HG03280 (cell line): ENCODE measurements at regions not wholly inside any gene's neighbourhood (a gene's known extent, or its start where the extent isn't known, plus 50 kb on each side); places are given as distances from the start of the nearest gene placed in this dataset.
"Not testable (repeated sequence)": the region's sequence is repeated elsewhere in the genome, so short reads cannot be mapped to it uniquely, and the experiment has no call there.

Experiments
- ATAC-seq: cut with Tn5 transposase; IDR thresholded peaks from one replicate; pipeline ENCODE4 v1.9.1; 2021; ENCODE audit warnings: mild to moderate bottlenecking, moderate library complexity; ENCODE audit not compliant: unreplicated experiment

DNA sequence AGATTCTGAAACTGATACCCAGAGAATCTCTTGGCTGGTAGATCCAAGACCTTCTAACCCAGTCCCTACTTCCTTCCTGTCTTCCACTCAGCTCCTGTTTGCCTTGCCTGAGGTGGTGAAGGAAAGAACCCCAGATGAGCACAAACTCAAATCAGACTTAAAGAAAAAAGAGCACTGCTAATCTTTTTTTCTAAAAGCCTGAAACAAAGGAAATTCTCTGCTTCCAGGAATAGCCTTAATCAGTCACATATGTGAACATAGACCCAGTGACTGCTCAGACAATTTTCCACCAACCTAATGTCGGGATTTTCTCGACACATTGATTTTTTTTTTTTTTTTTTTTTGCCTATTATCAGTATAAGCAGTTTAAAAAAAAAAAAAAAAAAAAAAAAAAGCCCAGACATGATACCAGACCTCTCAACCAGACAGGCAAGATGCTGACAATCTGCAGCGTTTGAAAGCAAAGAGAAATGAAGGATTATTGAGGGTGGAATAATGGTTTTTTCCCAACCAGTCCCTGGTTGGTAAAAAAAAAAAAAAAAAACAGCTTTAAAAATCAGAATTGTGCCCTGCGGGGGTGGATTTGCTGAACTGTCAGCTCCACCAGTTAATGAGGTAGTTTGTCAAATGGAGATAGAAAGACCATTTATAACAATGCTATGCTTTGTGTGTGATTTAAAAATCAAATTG is 256.8 kb upstream of the RARB start:
- ATAC-seq: no peak

DNA sequence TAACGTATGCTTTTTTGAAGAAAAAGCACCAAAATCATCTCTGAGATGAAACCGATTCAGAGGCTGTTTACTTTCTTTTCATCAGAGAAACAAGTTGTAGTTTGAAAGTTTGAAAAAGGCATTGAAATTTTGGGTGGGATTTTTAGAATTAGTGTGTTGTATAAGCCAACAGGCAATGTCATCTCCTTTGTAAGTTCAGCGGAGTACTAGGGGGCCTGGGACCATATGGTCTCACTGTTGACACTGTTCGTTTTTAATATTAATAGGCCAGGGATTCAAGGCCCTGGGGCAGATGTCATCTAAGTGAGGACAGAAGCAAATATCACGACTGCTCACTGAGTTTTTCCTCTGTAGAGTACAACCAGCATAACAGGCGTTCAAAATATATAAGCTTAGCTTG is 256.2 kb upstream of the RARB start:
- no peak for ATAC-seq

DNA sequence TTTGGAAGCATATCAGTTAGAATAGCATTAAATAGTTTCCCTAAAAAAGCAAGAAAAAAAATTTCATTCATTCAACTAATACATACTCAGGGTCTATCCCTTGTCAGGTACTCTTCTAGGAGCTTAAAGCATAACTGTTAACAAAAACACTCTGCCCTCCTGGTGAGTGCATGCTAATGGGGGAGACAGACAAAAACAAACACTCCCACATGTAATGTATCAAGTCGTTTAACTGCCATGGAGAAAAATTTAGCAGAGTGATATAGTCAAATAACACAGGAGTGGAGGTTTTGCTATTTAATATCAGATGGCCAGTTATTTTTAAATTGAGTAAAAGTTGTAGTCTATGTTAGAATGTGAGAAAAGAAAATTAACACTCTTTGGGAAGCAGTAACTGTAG is 254.5 kb upstream of the RARB start:
- ATAC-seq: no peak

DNA sequence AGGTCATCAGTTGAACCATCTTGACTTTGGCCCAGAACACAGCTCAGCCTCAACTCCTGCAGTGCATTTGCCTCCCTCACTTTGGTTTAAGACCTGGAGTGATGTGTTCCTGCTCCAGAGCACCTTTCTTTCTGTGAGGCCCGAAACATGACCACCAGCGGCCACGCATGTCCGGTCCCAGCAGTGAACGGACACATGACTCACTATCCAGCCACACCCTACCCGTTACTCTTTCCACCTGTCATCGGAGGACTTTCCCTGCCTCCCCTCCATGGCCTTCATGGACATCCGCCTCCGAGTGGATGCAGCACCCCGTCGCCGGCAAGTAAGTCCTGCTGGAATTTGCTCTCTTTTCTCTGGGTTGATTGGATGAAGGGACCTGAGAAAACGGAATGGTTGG is 253.8 kb upstream of the RARB start:
- ATAC-seq: no peak

DNA sequence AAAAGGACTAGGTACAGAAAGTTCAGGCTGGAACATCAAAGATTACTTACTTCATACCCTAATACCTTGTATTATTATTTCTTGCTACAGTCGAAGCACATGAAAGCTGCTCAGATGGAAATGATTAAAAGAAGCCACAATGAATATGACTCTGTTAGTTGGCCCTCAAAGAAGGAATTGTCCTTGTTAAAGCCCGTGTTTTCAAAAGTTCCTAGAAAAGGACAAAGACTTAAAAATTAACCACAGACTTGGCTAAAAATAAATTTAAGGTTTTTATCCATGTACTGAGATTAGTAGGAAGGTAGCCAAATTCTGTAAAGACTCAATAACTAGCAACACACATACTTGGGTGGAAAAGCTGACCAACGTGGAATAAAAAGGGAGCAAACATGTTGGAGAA is 251.0 kb upstream of the RARB start:
- no peak for ATAC-seq

DNA sequence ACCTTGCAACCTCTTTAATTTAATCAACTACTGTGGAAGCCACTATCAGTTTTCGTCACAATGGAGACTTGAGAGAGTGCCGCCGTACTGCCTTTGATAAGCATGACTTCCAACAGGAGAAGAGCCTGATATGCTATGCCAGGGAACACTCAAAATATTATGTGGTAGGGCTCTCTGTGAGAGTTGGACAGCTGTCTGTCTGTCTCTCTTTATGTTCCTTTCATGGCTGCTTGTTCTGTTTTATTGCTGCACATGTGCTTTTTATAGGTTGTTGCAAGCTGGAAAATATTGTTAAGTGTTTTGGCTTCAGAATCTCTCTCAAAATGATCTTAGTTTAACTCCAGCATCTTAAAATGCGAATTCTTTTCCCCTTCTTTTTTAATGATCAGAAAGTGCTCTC is 249.4 kb upstream of the RARB start:
- no peak for ATAC-seq

DNA sequence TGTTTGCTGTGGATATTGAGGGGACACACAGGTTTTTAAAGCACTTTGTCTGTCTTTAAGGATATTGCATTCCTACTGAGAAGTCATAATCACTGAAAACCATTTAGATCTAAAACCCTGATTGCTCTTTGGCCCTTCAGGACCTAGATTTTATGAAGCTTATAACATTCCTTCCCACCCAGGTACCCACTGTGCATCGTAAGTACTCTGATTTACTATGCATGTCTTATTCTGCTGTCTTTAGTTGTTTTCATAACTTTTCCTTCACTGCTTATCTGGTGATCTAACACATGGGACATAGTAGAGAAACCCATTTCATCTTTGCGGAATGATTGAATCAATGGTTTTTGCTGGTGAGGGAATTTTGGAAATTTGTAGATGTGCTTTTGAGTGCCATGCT is 247.0 kb upstream of the RARB start:
- no peak for ATAC-seq

DNA sequence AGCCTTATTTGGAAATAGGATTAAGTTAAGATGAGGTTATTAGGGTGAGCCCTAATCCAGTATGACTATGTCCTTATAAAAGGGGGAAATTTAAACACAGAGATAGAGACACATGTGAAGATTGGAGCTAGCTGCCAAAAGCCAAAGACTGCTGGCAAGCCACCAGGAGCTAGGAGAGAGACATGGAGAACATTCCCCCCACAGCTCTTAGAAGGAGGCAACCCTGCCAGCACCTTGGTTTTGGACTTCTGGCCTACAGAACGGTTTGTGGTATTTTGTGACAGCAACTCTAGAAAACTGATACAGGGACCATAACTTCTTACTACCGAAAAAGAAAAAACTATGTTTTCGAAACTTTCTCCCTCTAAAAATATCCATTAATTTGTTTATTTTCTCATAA is 245.3 kb upstream of the RARB start:
- no peak for ATAC-seq

DNA sequence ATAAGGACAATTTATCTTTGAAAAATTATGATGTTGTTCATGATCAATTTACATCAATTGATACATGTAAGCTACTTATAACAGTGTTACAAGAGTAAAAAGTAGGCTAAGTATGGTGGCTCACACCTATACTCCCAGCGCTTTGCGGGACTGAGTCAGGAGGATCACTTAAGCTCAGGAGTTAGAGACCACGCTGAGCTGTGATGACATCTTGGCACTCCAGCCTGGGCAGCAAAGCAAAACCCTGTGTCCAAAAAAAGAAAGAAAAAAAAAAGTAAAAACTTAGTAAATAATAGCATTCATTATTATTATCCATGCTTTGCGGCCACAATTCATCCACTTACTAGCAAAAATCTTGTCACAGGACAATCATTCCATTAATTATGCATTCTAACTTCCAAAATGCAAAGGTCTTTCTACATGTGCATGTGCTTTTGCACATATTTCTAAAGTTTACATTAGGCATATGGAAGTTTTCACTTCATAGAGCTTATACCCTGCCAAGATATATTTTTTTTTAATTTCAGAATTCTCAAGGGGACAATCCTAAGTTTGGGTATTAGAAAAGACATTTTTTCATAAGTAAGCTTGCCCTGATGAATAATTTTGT is 243.3 kb upstream of the RARB start:
- no peak for ATAC-seq

DNA sequence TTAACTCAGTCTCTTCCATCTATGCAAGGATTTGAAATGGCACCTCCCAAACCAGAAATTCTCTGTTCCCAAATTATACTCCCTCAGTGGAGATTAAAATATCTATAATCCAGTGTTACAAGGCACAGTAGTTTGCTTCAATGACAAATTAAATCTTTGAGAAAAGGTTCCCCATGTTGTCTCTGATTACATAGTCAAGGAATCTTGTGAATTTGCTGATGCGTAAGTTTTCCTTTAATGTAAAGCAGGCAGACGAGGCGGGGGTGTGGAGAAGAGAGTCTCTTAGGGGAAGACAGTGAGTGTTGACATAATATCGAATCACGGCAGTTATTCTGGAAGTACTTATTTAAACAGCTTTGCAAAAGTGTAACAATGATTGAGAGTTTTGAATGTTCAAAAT is 236.4 kb upstream of the RARB start:
- no peak for ATAC-seq

DNA sequence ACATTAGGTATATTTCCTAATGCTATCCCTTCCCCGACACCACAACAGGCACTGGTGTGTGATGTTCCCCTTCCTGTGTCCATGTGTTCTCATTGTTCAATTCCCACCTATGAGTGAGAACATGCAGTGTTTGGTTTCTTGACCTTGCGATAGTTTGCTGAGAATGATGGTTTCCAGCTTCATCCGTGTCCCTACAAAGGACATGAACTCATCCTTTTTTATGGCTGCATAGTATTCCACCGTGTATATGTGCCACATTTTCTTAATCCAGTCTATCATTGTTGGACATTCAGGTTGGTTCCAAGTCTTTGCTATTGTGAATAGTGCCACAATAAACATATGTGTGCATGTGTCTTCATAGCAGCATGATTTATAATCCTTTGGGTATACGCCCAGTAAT is 228.5 kb upstream of the RARB start:
- ATAC-seq: not testable (repeated sequence)

DNA sequence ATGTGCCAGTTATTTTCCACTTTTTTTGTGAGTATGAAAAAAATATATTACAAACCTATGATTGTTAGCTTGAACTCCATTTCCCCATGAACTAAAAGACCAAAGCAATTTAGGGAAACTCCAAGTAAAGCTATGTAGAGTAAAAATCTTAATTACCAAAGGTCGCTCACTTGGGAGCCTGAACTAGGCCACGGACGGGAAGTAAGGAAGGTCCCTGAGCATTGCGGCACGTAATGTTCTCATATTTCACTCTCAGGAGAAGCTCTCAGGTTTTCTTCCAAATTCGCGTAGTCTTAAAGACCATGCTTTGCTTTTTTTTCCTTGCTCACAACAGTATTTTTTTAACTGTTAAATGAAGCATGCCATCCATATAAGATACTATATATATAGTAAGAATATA is 215.3 kb upstream of the RARB start:
- no peak for ATAC-seq

DNA sequence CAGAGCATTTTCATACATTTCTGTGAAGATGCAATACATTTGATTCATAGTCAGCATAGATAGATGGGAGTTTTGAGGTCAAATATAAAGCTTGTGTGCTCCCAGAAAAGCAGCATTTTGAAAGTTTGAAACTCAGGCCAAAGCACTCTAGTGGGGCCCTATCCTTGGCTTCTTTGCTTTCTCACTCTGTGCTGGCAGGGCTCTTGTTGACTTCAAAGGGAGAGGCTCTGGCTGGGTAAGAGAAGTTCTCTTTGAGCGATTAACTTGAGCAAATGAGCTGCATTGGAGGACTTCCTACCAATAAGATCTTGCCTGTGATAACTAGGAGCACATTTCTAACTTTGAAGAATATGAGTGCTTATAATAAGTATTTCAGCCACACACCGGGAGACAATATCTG is 214.0 kb upstream of the RARB start:
- ATAC-seq: no peak

DNA sequence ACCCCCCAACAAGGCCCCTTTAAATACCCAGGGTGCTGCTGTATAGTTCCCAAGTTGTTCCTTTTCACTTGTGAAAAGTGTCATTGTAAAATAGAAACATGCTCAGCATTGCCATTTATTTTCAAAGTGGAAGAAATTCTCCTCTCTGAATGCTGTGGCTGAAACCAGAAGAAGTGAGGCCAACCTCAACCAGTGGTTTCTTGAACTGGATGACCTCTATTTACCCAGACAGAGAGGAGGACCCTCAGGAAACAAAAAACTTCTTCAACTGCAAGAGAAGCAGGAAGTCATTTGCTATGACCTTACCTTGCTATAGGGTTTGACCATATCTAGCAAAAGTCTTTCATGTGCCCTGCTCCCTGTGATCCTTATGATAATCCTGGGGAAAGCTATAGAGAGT is 209.7 kb upstream of the RARB start:
- no peak for ATAC-seq

DNA sequence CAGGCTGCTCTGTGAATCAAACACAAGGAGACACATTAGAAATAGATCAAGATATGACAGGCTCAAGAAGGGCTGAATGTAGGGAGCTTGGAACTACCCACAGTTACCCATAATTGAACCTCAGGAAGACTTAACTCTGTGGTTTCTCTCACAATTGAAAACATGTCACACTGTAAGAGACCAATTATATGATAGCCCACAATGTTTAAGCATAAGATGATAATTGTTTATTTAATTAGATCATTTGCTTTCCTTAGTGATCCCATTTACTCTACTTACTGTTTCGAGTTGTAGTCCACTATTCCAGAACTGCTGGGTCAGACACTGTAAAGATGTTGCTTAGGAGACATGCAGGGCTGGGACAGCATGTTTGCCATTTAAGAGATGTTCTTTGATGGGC is 201.3 kb upstream of the RARB start:
- no peak for ATAC-seq

DNA sequence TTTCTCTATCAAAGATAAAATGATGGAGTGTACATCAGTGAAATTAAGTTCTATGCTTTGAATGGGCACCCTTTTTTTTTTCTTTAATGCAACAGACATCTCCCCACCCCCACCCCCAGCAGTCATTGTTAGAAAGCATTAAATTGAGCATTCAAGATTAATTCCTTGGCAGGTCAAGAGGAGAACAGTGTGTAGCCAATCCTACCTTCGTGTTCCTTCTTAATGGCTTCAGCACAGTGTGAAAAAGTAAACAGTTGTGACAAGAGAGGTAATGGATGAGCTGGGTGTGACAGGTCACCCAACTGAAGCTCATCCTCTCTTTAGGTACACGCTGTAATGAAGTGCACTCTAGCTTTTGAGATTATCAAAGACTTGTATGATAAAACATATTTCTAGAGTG is 198.5 kb upstream of the RARB start:
- ATAC-seq: no peak

DNA sequence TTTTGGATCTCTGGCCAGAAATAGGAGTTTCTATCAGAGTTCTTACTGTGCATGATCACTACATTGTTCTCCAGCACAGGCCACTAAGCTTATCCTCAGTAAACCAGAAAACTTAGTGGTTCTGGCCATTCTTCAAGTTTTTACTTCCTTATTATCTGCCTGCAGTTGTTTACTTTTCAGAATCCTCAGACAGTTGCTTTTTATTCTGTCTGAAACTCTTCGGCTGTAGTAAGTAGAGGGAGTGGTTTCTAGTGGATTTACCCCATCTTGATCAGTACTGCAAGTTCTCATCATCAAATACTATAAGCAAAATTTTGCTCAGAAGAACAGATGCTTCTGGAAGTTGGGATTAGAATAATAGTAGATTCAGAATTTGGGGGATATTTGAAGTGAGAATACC is 193.0 kb upstream of the RARB start:
- no peak for ATAC-seq

DNA sequence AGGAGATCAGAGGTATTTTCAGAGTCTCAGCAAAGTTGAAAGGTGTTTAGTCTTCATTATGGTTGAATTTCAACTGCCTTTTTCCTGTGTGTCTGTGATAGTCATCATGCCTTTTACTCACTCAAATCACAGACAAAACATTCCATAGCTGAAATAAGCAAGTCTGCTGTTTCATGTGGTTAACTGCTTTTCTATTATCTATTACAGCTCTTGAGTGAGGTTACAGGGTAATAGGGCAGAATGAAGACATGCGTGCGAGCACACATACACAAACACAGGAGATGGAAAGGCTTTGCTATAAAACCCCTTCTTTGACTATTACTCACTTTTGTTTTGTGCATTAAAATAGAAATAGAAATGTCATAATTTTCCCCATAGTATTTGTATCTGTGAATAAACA is 192.6 kb upstream of the RARB start:
- ATAC-seq: no peak

DNA sequence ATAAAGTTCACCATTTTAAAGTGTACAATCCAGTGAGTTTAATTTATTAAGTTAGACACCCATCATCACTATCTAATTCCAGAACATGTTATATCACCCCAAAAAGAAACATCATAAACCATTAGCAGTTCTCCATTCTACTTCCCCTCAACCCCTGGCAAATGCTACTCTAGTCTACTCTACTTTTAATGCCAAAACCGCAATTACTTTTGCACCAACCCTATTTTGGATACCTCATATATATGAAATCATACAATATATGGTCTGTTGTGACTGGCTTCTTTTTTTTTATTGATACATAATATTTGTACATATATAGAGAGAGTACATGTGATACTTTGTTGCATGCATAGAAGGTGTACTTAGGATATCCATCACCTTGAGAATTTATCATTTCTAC is 190.5 kb upstream of the RARB start:
- ATAC-seq: no peak

DNA sequence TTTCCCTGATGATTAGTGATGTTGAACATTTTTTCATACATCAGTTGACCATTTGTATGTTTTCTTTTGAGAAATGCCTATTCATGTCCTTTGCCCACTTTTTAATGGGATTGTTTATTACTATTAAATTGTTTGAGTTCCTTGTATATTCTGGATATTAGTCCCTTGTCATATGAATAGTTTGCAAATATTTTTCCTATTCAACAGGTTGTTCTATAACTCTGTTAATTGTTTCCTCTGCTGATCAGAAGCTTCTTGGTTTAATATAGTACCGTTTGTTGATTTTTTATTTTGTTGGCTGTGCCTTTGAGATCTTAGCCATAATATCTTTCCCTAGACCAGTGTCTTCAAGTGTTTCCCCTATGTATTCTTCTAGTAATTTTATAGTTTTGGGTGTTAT is 189.0 kb upstream of the RARB start:
- no peak for ATAC-seq

DNA sequence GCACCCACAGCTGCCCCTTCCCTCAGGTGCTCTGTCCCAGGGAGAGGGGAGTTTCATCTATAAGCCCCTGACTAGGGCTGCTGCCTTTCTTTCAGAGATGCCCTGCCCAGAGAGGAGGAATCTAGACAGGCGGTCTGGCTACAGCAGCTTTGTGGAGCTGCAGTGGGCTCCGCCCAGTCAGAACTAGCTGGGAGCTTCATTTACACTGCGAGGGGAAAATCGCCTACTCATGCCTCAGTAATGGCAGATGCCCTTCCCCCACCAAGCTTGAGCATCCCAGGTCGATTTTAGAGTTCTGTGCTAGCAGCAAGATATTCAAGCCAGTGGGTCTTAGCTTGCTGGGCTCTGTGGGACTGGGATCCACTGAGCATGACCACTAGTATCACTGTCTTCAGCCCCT is 181.2 kb upstream of the RARB start:
- no peak for ATAC-seq

DNA sequence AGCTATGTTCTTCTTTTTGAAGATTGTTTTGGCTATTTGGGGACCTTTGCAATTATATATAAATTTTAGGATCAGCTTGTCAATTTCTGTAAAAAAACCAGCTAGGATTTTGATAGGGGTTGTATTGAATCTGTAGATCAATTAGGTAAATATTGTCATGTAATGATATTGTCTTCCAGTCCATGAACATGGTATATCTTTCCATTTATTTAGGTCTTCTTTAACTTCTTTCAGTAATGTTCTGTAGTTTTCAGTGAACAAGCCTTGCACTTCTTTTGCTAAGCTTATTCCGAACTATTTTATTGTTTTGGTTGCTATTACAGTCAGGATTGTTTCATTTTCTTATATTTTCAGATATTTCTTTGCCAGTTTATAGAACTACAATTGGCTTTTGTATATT is 175.8 kb upstream of the RARB start:
- no peak for ATAC-seq

DNA sequence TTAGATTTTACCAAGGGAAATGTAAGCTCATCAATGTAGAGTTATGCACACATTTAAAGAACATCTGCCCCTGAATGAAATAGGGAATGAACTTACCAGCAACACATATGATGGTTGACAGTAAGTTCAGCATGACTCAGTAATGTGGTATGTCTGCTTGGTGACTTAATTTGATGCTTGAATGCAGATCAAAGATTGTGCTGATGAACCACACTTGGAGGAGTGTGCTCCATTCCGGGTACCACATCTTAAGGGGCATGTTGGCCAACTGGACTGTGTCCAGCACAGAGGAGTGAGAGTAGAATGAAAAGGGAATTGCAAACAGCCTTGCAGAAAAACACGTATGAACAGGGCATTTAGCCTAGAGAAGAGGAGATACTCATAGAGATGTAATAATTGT is 171.0 kb upstream of the RARB start:
- ATAC-seq: no peak
